HUES64 (cell line): ENCODE measurements at regions not wholly inside any gene's neighbourhood (a gene's known extent, or its start where the extent isn't known, plus 50 kb on each side); places are given as distances from the start of the nearest gene placed in this dataset.

Experiments used
- H3K27ac ChIP-seq: 2 replicates; pipeline ENCODE4 v1.7.0; 2013; ENCODE audit warnings: low read depth, low read length, inconsistent platforms
- H3K27me3 ChIP-seq: 2 replicates; pipeline ENCODE4 v1.6.1; 2013; ENCODE audit warnings: mild to moderate bottlenecking, low read length; ENCODE audit not compliant: insufficient read depth
- H3K36me3 ChIP-seq: 2 replicates; pipeline ENCODE4 v1.6.1; 2013; ENCODE audit warnings: mild to moderate bottlenecking, low read length; ENCODE audit not compliant: insufficient read depth
- H3K4me1 ChIP-seq: 2 replicates; pipeline ENCODE4 v1.6.1; 2013; ENCODE audit warnings: mild to moderate bottlenecking, low read length, moderate library complexity; ENCODE audit not compliant: insufficient read depth
- H3K4me3 ChIP-seq: 2 replicates; pipeline ENCODE4 v1.5.1; 2013; ENCODE audit warnings: mild to moderate bottlenecking, low read length, moderate library complexity
- H3K9ac ChIP-seq: 2 replicates; pipeline ENCODE4 v1.6.1; 2013; ENCODE audit warnings: mild to moderate bottlenecking, low read depth, low read length
- H3K9me3 ChIP-seq: 2 replicates; pipeline ENCODE4 v1.6.1; 2013; ENCODE audit warnings: low read depth, low read length; ENCODE audit not compliant: insufficient read depth
- WGBS: fragments of 150-250, 120-280 bp; methylation state at CpG from one replicate; pipeline ENCODE4 v1.1.7; 2013; ENCODE audit warnings: missing lambda C conversion rate; 5-methylcytosine and 5-hydroxymethylcytosine counted together

DNA sequence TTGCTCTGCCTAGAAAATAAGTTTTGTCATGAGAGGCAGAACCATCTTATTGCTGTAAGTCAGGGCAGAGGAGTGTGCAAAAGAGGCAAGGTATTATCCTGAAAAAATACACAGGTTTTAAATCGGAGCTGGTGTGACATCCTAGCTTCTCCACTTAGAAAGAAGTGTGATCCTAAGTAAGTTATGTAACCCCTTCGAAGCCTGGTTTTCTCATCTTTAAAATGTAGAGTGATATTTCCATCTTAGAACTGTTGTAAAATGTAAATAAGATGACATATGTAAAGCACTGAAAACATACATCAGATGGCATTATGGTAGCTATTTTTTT, 65.1 kb downstream of the IER5 start:
- no peak overlapping the region for H3K4me3 ChIP-seq
- WGBS = 91% methylated on average over 2 of the region's 2 CpGs
- no peak overlapping the region for H3K27ac ChIP-seq
- H3K36me3 ChIP-seq = no peaks in the 10 kb centered on the region
- no peaks in the 10 kb centered on the region for H3K27me3 ChIP-seq
- peaks cover 8% of the 10 kb centered on the region; the same call in 1 of the 2 replicates for H3K4me1 ChIP-seq
- 0 out of 2 replicates have a peak, but pooled peaks cover 8% of the 10 kb centered on the region for H3K9me3 ChIP-seq
- H3K9ac ChIP-seq = no peak overlapping the region

DNA sequence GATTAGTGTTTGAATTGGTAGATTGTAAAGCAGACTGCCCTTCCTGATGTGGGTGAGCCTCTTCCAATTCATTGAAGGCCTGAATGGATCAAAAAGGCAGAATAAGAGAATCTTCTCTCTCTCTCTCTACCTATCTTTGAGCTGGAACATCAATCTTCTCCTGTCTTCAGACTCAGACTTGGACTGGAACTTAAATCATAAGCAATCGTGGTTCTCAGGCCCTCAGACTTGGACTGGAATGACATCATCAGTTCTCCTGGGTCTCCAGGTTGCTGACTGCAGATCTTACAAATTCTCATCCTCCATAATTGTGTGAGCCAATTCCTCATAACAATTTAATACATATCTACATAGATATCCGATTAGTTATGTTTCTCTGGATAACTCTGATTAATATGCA, 66.8 kb downstream of the IER5 start:
- Histone ChIP-seq H3K27me3 (no peaks in the 10 kb centered on the region), H3K9ac (no peak overlapping the region), H3K4me1 (peaks cover 8% of the 10 kb centered on the region; the same call in 1 of the 2 replicates), H3K9me3 (0 out of 2 replicates have a peak, but pooled peaks cover 8% of the 10 kb centered on the region), H3K36me3 (no peaks in the 10 kb centered on the region), H3K27ac (no peak overlapping the region), H3K4me3 (no peak overlapping the region)
- WGBS = 88% methylated on average over 1 of the region's 2 CpGs

DNA sequence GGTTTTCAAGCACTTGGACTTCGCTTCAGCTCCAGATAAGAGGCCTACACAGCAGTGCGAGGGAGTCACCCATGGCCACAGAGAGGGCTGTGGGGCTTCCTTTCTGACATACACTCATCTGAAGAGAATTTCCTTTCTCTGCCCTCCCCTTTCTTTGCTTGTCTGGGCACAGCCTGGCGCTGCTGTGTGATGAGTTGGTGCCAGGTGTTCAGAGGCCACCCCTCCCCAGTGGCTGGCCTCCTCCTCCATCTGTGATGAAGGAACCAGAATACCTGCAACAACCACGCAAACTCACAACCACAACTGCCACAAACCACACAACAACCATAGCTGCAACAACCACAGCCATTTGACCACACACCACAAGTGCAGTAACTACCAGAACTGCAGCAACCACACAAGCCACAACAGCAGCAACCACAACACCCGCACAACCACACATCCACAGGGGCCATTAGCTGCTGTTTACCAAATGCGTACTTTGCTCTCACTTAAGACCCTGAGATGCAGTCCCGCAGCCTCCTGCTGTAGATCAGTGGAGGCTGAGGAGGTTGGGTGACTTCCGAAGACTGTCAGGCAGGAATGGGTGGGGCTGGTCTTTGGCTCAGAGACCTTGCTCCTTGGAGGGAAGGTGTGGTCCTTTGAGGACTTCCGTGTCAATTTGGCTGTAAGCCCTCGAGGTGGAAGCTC, 71.1 kb downstream of the IER5 start:
- Histone ChIP-seq H3K27ac (no peak overlapping the region), H3K4me1 (no peaks in the 10 kb centered on the region)

DNA sequence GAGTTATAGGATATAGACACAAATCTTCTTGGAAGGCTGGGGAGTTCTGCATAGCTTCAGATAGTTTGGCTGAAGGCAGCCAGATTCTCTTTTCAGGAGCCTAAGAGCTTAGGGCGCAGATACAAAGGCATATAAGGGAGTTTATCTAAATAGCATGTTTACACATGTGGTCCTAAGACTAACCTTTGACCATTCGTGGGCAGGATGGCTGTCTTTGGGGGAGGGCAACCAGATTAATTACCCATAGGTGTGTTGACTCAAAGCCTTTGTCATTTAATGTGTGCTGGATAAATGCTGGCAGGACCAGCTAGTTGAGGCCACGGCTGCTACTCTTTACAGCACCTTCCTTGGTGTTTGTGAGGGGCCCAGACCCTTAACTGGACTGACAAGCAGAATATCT, 71.8 kb downstream of the IER5 start:
- 78% methylated on average over 3 of the region's 3 CpGs for WGBS
- no peaks in the 10 kb centered on the region for H3K36me3 ChIP-seq
- H3K27ac ChIP-seq = no peak overlapping the region
- peaks cover 25% of the 10 kb centered on the region; the same call in 1 of the 2 replicates for H3K9me3 ChIP-seq
- no peak overlapping the region for H3K4me3 ChIP-seq
- H3K4me1 ChIP-seq = no peaks in the 10 kb centered on the region
- H3K9ac ChIP-seq = no peak overlapping the region
- H3K27me3 ChIP-seq = no peaks in the 10 kb centered on the region

More for the DNA sequence above, 71.1 kb downstream of the IER5 start:
- no peaks in the 10 kb centered on the region for H3K27me3 ChIP-seq
- peaks cover 26% of the 10 kb centered on the region; the same call in 1 of the 2 replicates for H3K9me3 ChIP-seq
- 87% methylated on average over 10 of the region's 10 CpGs for WGBS
- no peak overlapping the region for H3K9ac ChIP-seq
- H3K4me3 ChIP-seq = no peak overlapping the region
- no peaks in the 10 kb centered on the region for H3K36me3 ChIP-seq

DNA sequence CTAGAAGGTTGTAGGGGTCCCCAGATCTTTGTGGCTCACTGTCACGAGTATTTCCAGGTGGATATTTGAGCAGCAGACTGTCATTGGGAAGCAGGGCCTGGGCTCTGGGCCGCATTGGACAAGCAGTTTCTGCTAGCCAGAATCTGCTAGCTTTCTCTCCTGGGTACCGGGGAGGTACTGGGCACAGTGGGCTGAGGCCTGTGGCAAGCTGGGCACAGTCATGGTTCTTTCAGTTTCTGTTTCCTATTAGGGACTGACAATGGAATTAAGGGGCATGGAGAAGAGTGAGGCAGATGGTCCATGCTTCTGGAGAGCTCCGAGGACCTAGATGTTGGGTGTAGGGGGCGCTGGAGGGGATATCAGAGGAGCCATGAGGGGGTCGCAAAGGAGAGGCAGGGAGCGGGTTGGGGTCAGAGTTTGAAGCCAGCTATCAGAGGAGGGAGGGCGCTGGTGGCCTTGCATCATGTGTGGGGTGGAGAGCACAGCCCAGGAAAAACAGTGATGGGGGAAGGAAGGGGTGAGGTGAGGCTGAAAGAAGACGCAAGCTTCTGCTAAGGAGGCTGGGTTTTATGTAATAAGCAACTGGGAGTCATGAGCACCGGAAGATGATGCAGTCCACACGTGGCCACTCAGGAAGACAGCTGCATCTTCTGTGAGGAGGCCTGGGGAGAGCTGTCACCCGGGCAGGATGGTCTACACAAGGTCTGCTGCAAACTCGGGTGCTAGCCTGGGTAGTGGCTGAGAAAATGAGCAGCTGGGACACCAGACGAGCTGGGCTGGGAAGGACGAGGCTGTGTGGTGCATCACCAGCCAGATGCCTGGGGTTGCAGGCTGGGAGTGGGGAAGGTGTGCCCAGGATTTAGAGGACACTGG, 72.7 kb downstream of the IER5 start:
- H3K36me3 ChIP-seq = no peaks in the 10 kb centered on the region
- no peaks in the 10 kb centered on the region for H3K4me1 ChIP-seq
- no peaks in the 10 kb centered on the region for H3K27me3 ChIP-seq
- H3K27ac ChIP-seq = no peak overlapping the region
- 89% methylated on average over 15 of the region's 15 CpGs for WGBS
- H3K9me3 ChIP-seq = peaks cover 22% of the 10 kb centered on the region; the same call in 1 of the 2 replicates
- H3K4me3 ChIP-seq = no peak overlapping the region
- H3K9ac ChIP-seq = no peak overlapping the region

DNA sequence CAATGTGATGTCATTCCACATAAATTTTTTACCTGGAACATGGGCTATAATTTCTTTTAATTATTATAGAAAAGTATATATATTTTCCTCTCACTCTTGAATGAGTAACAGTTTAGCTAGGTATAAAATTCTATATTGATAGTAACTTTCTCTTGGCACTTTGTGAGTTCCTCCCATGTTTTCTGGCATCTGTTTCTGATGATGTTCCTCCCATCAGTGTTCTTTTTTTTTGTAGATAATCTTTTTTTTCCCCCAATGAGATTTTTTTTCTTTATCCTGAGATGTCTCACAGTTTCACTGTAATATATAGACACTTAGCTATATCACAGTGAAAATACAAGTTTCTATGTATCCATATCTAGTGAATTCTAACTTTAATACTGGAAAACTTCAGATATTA, 75.2 kb downstream of the IER5 start:
- no peak overlapping the region for H3K4me3 ChIP-seq
- peaks cover 18% of the 10 kb centered on the region; the same call in 1 of the 2 replicates for H3K9me3 ChIP-seq
- H3K27ac ChIP-seq = no peak overlapping the region
- no peaks in the 10 kb centered on the region for H3K27me3 ChIP-seq
- H3K36me3 ChIP-seq = no peaks in the 10 kb centered on the region
- no peak overlapping the region for H3K9ac ChIP-seq
- 0 out of 2 replicates have a peak, but pooled peaks cover 2% of the 10 kb centered on the region for H3K4me1 ChIP-seq

DNA sequence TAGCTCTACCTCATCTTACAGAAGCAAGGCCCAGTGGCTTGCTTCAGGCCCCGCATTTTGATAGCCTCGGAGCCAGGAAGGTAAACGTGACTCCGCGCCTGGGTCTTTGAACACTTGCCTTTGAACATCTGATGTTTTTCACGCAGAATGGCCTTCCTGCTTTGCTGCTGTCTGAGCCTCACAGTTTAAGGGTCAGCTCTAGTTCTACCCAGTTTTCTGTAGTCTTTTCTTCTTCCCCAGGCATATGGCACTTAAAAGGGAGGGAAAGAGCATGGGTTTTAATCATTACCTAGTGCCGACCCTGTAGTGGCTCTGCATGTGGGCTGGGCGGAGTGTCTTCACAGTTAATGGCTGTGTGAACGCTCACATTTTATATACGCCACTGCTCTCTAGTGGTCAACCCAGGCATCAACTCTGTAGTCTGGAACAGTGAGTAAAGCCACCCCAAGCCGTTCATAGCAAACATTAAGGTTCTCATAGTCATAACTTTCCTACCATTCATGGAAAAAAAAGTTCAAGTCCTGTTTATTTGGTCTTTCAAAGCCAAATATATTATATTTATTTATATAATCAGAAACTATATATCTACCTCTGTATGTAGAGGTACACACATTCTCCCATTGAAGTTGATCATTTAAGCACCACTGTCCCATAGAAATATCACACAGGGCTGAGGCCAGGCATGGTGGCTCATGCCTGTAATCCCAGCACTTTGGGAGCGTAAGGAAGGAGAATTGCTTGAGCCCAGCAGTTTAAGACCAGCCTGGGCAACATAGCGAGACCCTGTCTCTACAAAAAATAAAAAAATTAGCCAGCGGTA, 78.1 kb downstream of the IER5 start:
- Histone ChIP-seq H3K9ac (no peak overlapping the region), H3K27ac (no peak overlapping the region), H3K9me3 (peaks cover 18% of the 10 kb centered on the region; the same call in 1 of the 2 replicates), H3K36me3 (no peaks in the 10 kb centered on the region), H3K4me3 (no peak overlapping the region), H3K27me3 (no peaks in the 10 kb centered on the region), H3K4me1 (0 out of 2 replicates have a peak, but pooled peaks cover 2% of the 10 kb centered on the region)
- WGBS = 54% methylated on average over 14 of the region's 14 CpGs

DNA sequence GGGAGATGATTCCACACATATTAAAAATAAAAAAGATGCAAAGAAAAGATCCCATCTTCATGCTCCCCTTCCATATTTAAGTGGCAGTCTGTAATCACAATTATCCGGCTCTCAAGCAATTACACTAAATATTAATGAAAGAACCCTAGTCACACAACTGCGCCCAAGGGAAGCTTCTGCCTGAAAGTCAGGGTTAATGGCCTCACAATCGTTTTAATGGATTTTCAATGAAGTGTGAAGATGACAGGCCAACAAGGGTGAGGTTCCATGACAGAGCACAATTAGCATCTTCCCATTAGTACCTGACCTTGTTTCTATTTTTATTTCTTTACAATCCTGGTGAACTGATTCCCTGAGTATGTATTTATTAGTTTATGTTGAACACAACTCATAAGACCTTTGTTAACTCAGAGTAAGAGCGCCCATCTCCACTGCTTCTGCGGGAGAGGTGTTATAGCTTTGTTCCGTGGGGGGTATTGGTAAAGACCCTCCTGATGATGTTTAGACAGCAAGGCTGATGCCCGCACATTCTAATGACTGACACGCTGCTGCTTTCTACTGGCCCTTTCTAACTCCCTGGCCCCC, 80.9 kb downstream of the IER5 start:
- no peak overlapping the region for H3K4me3 ChIP-seq
- WGBS = 77% methylated on average over 8 of the region's 8 CpGs
- H3K27ac ChIP-seq = no peak overlapping the region
- H3K9me3 ChIP-seq = no peaks in the 10 kb centered on the region
- 0 out of 2 replicates have a peak, but pooled peaks cover 2% of the 10 kb centered on the region for H3K4me1 ChIP-seq
- H3K9ac ChIP-seq = no peak overlapping the region
- H3K27me3 ChIP-seq = no peaks in the 10 kb centered on the region
- no peaks in the 10 kb centered on the region for H3K36me3 ChIP-seq

DNA sequence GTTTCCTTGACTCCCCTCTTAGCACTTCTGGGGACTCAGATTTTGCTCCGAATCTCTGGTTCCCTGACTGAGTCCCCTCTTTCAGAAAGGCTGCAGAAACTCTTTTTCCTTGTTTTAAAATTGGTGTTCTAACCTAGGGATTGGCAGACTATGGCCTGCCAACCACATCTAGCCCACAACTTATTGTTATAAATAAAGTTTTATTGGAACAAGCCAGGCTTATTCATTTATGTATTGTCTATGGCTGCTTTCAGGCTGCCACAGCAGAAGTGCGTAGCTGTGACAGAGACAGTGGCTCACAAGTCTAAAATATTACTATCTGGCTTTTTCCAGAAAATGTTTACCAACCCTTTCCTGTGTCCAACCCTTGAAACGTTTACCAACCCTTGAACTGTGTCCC, 81.7 kb downstream of the IER5 start:
- Histone ChIP-seq H3K36me3 (no peaks in the 10 kb centered on the region), H3K9me3 (no peaks in the 10 kb centered on the region), H3K27ac (no peak overlapping the region), H3K4me1 (0 out of 2 replicates have a peak, but pooled peaks cover 2% of the 10 kb centered on the region), H3K27me3 (no peaks in the 10 kb centered on the region), H3K4me3 (no peak overlapping the region), H3K9ac (no peak overlapping the region)
- 88% methylated on average over 3 of the region's 3 CpGs for WGBS

DNA sequence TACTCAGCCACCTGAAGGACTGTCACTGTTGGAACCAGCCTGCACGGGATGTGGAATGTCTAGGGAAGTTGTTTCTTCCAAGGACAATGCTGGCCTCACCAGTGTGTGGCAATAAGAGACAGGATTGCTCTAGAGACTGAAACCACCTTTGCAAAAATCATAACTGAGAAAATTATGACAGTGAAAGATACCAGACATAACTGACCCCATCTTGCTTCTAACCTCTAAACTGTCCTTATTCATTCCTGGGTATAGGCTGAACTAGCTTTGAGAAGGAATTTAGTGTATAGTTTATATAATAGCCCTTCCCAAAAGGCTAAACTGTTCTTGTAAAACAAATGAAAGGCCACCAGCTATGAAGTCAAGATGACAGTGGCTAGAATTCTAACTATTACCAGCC, 83.6 kb downstream of the IER5 start:
- Histone ChIP-seq H3K27me3 (no peaks in the 10 kb centered on the region), H3K4me3 (no peak overlapping the region), H3K4me1 (no peaks in the 10 kb centered on the region), H3K9me3 (no peaks in the 10 kb centered on the region), H3K9ac (no peak overlapping the region), H3K36me3 (no peaks in the 10 kb centered on the region), H3K27ac (no peak overlapping the region)
- 89% methylated on average over 1 of the region's 1 CpG for WGBS
